ENCODE measurements at regions not wholly inside any gene's neighbourhood (a gene's known extent, or its start where the extent isn't known, plus 50 kb on each side); places are given as distances from the start of the nearest gene placed in this dataset.
"Not testable (repeated sequence)": the region's sequence is repeated elsewhere in the genome, so short reads cannot be mapped to it uniquely, and the experiment has no call there.

- no peaks in the 10 kb centered on the region for H3K36me3 ChIP-seq (ENCODE audit: insufficient read depth, low read depth, low read length)
- H3K4me3 ChIP-seq (ENCODE audit: low read length): no peak overlapping the region
- no peak overlapping the region for H3K9ac ChIP-seq (ENCODE audit: low read depth, low read length)
- no peaks in the 10 kb centered on the region for H3K4me1 ChIP-seq (ENCODE audit: insufficient read depth, low read length)
- no peaks in the 10 kb centered on the region for H3K9me3 ChIP-seq (ENCODE audit: insufficient read depth, low read depth, low read length)
- no peak overlapping the region for H3K27ac ChIP-seq (ENCODE audit: low read length)
- H3K27me3 ChIP-seq (ENCODE audit: insufficient read depth, low read length): no peaks in the 10 kb centered on the region
Measured at GRCh38 chr1:166410083-166410385, 243.2 kb upstream of the FAM78B start.

- H3K9ac ChIP-seq (ENCODE audit: low read depth, low read length); H3K9me3 ChIP-seq (ENCODE audit: insufficient read depth, low read depth, low read length); H3K4me1 ChIP-seq (ENCODE audit: insufficient read depth, low read length); H3K36me3 ChIP-seq (ENCODE audit: insufficient read depth, low read depth, low read length); H3K4me3 ChIP-seq (ENCODE audit: low read length); H3K27ac ChIP-seq (ENCODE audit: low read length); H3K27me3 ChIP-seq (ENCODE audit: insufficient read depth, low read length): not testable (repeated sequence)
Measured at GRCh38 chr1:166416831-166417230, 250.0 kb upstream of the FAM78B start.

DNA sequence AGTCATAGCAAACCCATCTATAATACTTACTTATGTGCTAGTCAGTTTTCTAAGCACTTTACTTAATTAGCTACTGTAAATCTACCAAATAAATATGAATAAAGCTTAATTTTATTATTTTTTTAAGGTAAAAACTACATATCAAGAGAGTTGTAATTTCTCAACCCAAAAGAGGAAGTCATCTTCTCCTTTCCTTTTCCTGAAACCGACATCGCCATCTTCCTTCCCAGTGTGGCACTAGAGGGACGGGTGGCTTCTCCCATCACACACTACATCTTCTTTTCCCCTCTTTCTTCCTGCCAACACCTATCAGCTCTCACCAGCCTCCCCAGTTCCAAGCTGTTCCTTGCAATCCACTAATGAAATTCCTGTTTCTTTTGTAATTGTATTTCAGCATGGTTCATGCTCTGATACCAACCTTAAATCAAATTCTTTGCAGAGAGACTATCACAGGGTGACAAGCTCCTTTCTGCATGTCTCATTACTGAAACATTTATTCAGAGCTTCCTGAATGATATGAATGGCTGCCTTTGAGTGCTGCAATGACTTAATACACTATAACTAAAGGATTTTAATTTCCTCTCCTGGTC lies 251.6 kb upstream of the FAM78B start:
- H3K9me3 ChIP-seq (ENCODE audit: insufficient read depth, low read depth, low read length): no peaks in the 10 kb centered on the region; the same call in 1 of the 2 replicates
- H3K36me3 ChIP-seq (ENCODE audit: insufficient read depth, low read depth, low read length): no peaks in the 10 kb centered on the region
- no peak overlapping the region for H3K4me3 ChIP-seq (ENCODE audit: low read length)
- H3K4me1 ChIP-seq (ENCODE audit: insufficient read depth, low read length): no peaks in the 10 kb centered on the region
- no peaks in the 10 kb centered on the region for H3K27me3 ChIP-seq (ENCODE audit: insufficient read depth, low read length)
- H3K27ac ChIP-seq (ENCODE audit: low read length): no peak overlapping the region
- no peak overlapping the region for H3K9ac ChIP-seq (ENCODE audit: low read depth, low read length)

- not testable (repeated sequence) for H3K36me3 ChIP-seq (ENCODE audit: insufficient read depth, low read depth, low read length); H3K4me3 ChIP-seq (ENCODE audit: low read length); H3K4me1 ChIP-seq (ENCODE audit: insufficient read depth, low read length); H3K9me3 ChIP-seq (ENCODE audit: insufficient read depth, low read depth, low read length); H3K27me3 ChIP-seq (ENCODE audit: insufficient read depth, low read length); H3K9ac ChIP-seq (ENCODE audit: low read depth, low read length); H3K27ac ChIP-seq (ENCODE audit: low read length)
Measured at GRCh38 chr1:166422586-166422985, 255.8 kb upstream of the FAM78B start.

DNA sequence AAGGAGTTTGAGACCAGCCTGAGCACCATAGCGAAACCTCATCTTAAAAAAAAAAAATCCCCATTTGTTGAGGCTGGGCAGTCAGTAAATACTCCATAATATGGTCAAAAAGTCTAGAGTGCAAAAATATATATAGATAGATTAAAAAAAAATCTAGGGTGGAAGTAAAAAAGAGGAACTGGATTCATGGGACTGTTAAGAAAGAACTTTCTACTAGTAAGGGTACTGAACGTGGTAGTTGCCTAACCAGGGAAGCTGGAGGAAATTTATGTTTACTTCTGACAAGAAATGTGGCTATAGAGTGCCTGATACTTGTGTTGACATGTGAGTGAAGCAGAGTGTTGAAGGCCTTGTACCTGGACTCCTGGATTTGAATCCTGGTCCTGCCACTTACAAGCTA lies 265.9 kb upstream of the FAM78B start:
- Histone ChIP-seq H3K4me1 (ENCODE audit: insufficient read depth, low read length) (no peaks in the 10 kb centered on the region), H3K9me3 (ENCODE audit: insufficient read depth, low read depth, low read length) (no peaks in the 10 kb centered on the region)

GRCh38 chr1:166433404-166434304 lies 266.9 kb upstream of the FAM78B start:
- not testable (repeated sequence) for H3K27me3 ChIP-seq (ENCODE audit: insufficient read depth, low read length); H3K4me3 ChIP-seq (ENCODE audit: low read length); H3K9me3 ChIP-seq (ENCODE audit: insufficient read depth, low read depth, low read length); H3K36me3 ChIP-seq (ENCODE audit: insufficient read depth, low read depth, low read length); H3K27ac ChIP-seq (ENCODE audit: low read length); H3K9ac ChIP-seq (ENCODE audit: low read depth, low read length); H3K4me1 ChIP-seq (ENCODE audit: insufficient read depth, low read length)

More for the DNA sequence above, 265.9 kb upstream of the FAM78B start:
- no peak overlapping the region for H3K4me3 ChIP-seq (ENCODE audit: low read length)
- no peaks in the 10 kb centered on the region for H3K36me3 ChIP-seq (ENCODE audit: insufficient read depth, low read depth, low read length)
- no peak overlapping the region for H3K9ac ChIP-seq (ENCODE audit: low read depth, low read length)
- no peaks in the 10 kb centered on the region for H3K27me3 ChIP-seq (ENCODE audit: insufficient read depth, low read length)
- H3K27ac ChIP-seq (ENCODE audit: low read length): no peak overlapping the region

GRCh38 chr1:166457700-166458099 lies 290.9 kb upstream of the FAM78B start:
- H3K27ac ChIP-seq (ENCODE audit: low read length): no peak overlapping the region
- H3K9me3 ChIP-seq (ENCODE audit: insufficient read depth, low read depth, low read length): no peaks in the 10 kb centered on the region
- H3K4me3 ChIP-seq (ENCODE audit: low read length): no peak overlapping the region
- H3K36me3 ChIP-seq (ENCODE audit: insufficient read depth, low read depth, low read length): no peaks in the 10 kb centered on the region
- H3K4me1 ChIP-seq (ENCODE audit: insufficient read depth, low read length): no peaks in the 10 kb centered on the region
- H3K27me3 ChIP-seq (ENCODE audit: insufficient read depth, low read length): no peaks in the 10 kb centered on the region
- H3K9ac ChIP-seq (ENCODE audit: low read depth, low read length): no peak overlapping the region

DNA sequence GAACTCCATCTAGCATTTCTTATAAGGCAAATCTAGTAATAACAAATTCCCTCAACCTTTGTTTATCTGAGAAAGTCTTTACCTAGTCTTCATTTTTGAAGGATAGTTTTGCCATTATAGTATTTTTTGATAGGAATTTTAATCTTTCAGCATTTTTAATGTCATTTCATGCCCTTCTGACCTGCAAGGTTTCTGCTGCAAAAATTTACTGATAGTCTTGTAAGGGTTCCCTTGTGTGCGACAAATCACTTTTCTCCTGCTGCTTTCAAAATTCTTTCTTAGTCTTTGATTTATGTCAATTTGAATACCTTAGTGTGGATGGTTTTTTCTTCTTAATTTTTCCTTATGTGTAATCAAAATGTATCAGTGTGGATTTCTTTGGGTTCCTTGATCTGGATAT lies 297.5 kb upstream of the FAM78B start:
- H3K9me3 ChIP-seq (ENCODE audit: insufficient read depth, low read depth, low read length): peaks cover 11% of the 10 kb centered on the region; the same call in 1 of the 2 replicates
- H3K36me3 ChIP-seq (ENCODE audit: insufficient read depth, low read depth, low read length): no peaks in the 10 kb centered on the region
- H3K27ac ChIP-seq (ENCODE audit: low read length): no peak overlapping the region
- no peak overlapping the region for H3K4me3 ChIP-seq (ENCODE audit: low read length)
- no peaks in the 10 kb centered on the region for H3K4me1 ChIP-seq (ENCODE audit: insufficient read depth, low read length)
- no peaks in the 10 kb centered on the region for H3K27me3 ChIP-seq (ENCODE audit: insufficient read depth, low read length)
- H3K9ac ChIP-seq (ENCODE audit: low read depth, low read length): no peak overlapping the region

- Histone ChIP-seq H3K4me3 (ENCODE audit: low read length) (no peak overlapping the region), H3K4me1 (ENCODE audit: insufficient read depth, low read length) (no peaks in the 10 kb centered on the region), H3K27me3 (ENCODE audit: insufficient read depth, low read length) (no peaks in the 10 kb centered on the region), H3K9ac (ENCODE audit: low read depth, low read length) (no peak overlapping the region), H3K9me3 (ENCODE audit: insufficient read depth, low read depth, low read length) (peaks cover 2% of the 10 kb centered on the region; the same call in 1 of the 2 replicates), H3K27ac (ENCODE audit: low read length) (no peak overlapping the region), H3K36me3 (ENCODE audit: insufficient read depth, low read depth, low read length) (no peaks in the 10 kb centered on the region)
Measured at GRCh38 chr1:166470014-166470413, 303.2 kb upstream of the FAM78B start.

DNA sequence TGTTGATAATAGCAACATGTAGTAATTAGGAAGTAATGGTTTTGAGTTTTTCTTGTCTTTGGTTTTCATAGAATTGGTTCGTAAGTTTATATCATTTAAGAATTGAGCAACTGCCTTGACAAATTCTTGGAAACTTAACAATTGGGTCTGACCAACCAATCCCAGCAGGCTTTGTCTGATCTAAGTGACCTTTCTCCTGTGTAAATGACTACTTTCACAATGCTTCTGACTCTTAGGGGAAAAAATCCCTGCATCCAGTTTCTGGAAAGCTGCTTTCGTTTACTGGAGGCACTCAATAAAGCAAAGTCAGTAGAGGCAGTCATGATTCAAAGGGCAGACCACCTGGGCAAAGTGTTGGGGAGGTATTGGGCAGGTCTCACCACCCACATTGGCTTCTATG lies 303.6 kb upstream of the FAM78B start:
- Histone ChIP-seq H3K4me1 (ENCODE audit: insufficient read depth, low read length) (no peaks in the 10 kb centered on the region), H3K27me3 (ENCODE audit: insufficient read depth, low read length) (no peaks in the 10 kb centered on the region), H3K9ac (ENCODE audit: low read depth, low read length) (no peak overlapping the region), H3K9me3 (ENCODE audit: insufficient read depth, low read depth, low read length) (no peaks in the 10 kb centered on the region), H3K27ac (ENCODE audit: low read length) (no peak overlapping the region), H3K4me3 (ENCODE audit: low read length) (no peak overlapping the region), H3K36me3 (ENCODE audit: insufficient read depth, low read depth, low read length) (no peaks in the 10 kb centered on the region)

GRCh38 chr1:166471359-166471758 lies 304.6 kb upstream of the FAM78B start:
- no peaks in the 10 kb centered on the region for H3K4me1 ChIP-seq (ENCODE audit: insufficient read depth, low read length)
- no peaks in the 10 kb centered on the region for H3K9me3 ChIP-seq (ENCODE audit: insufficient read depth, low read depth, low read length)
- no peaks in the 10 kb centered on the region for H3K27me3 ChIP-seq (ENCODE audit: insufficient read depth, low read length)
- no peak overlapping the region for H3K4me3 ChIP-seq (ENCODE audit: low read length)
- no peak overlapping the region for H3K9ac ChIP-seq (ENCODE audit: low read depth, low read length)
- H3K36me3 ChIP-seq (ENCODE audit: insufficient read depth, low read depth, low read length): no peaks in the 10 kb centered on the region
- H3K27ac ChIP-seq (ENCODE audit: low read length): no peak overlapping the region

GRCh38 chr1:166479052-166479631 lies 312.3 kb upstream of the FAM78B start:
- Histone ChIP-seq H3K27me3 (ENCODE audit: insufficient read depth, low read length) (no peaks in the 10 kb centered on the region), H3K9ac (ENCODE audit: low read depth, low read length) (no peak overlapping the region), H3K27ac (ENCODE audit: low read length) (no peak overlapping the region), H3K4me3 (ENCODE audit: low read length) (no peak overlapping the region), H3K4me1 (ENCODE audit: insufficient read depth, low read length) (no peaks in the 10 kb centered on the region), H3K36me3 (ENCODE audit: insufficient read depth, low read depth, low read length) (no peaks in the 10 kb centered on the region), H3K9me3 (ENCODE audit: insufficient read depth, low read depth, low read length) (no peaks in the 10 kb centered on the region)
